IMR-90 (cell line): ENCODE measurements at regions not wholly inside any gene's neighbourhood (a gene's known extent, or its start where the extent isn't known, plus 50 kb on each side); places are given as distances from the start of the nearest gene placed in this dataset.

Source experiments
- ATAC-seq: fragments of 200-7000 bp; cut with Tn5 transposase; 2 replicates; pipeline ENCODE4 v1.9.1; 2020; ENCODE audit warnings: low read depth, mild to moderate bottlenecking, moderate library complexity
- BruUV-seq: library from RNA; stranded (reverse); fragments of 400-500 nt; replicated peaks from 2 replicates; lab custom pipeline; 2021; lab: Mats Ljungman, UMichigan
- CTCF ChIA-PET: fragments of 300-600 bp; formaldehyde crosslinking; extraction: SDS; loops from one replicate; lab custom pipeline; 2021; ENCODE audit warnings: antibody characterized with exemption; lab: Yijun Ruan, JAX
- POLR2A ChIA-PET: fragments of 300-600 bp; sonication (Branson Sonifier 250); formaldehyde crosslinking; loops from one replicate; lab custom pipeline; 2022; ENCODE audit warnings: antibody characterized with exemption; ENCODE audit not compliant: unreplicated experiment; lab: Charles Lee
- DNase-seq: peaks from one replicate; pipeline ENCODE4 v3.0.0; 2013
- H2AFZ ChIP-seq: replicated peaks from 2 replicates; pipeline ENCODE3; 2013; ENCODE audit warnings: low read length, mild to moderate bottlenecking; ENCODE audit not compliant: poor library complexity
- H2AK5ac ChIP-seq: 2 replicates; pipeline ENCODE4 v1.6.1; 2013; ENCODE audit warnings: low read depth, low read length, inconsistent platforms
- H2AK9ac ChIP-seq: replicated peaks from 2 replicates; pipeline ENCODE3; 2013; ENCODE audit warnings: mild to moderate bottlenecking, low read depth, low read length, moderate library complexity; ENCODE audit not compliant: poor library complexity
- H2BK120ac ChIP-seq: 2 replicates; pipeline ENCODE4 v1.6.1; 2013; ENCODE audit warnings: low read depth, low read length, inconsistent platforms
- H2BK15ac ChIP-seq: 3 replicates; pipeline ENCODE4 v1.6.1; 2013; ENCODE audit warnings: low read depth, low read length, inconsistent platforms
- H2BK20ac ChIP-seq: 2 replicates; pipeline ENCODE4 v1.6.1; 2013; ENCODE audit warnings: low read depth, mild to moderate bottlenecking, inconsistent platforms, low read length, moderate library complexity
- H2BK5ac ChIP-seq: 2 replicates; pipeline ENCODE4 v1.6.1; 2013; ENCODE audit warnings: mild to moderate bottlenecking, low read depth, low read length, inconsistent platforms; ENCODE audit not compliant: poor library complexity, severe bottlenecking
- H3K14ac ChIP-seq: replicated peaks from 2 replicates; pipeline ENCODE4 v1.6.1; 2013; ENCODE audit warnings: low read depth, low read length, inconsistent platforms
- H3K18ac ChIP-seq: 2 replicates; pipeline ENCODE4 v1.6.1; 2013; ENCODE audit warnings: low read depth, low read length, control low read depth
- H3K23ac ChIP-seq: 2 replicates; pipeline ENCODE4 v1.6.1; 2013; ENCODE audit warnings: low read depth, low read length, inconsistent platforms
- H3K27ac ChIP-seq: 2 replicates; pipeline ENCODE4 v1.5.1; 2013; ENCODE audit warnings: mild to moderate bottlenecking, control low read depth, low read length; ENCODE audit not compliant: insufficient read depth
- H3K27me3 ChIP-seq: 2 replicates; pipeline ENCODE4 v1.6.1; 2013; ENCODE audit warnings: low read length; ENCODE audit not compliant: control insufficient read depth, insufficient read depth
- H3K36me3 ChIP-seq: 2 replicates; pipeline ENCODE4 v1.6.1; 2013; ENCODE audit warnings: low read length, mixed read lengths; ENCODE audit not compliant: control insufficient read depth, insufficient read depth
- H3K4ac ChIP-seq: 2 replicates; pipeline ENCODE4 v1.6.1; 2013; ENCODE audit warnings: low read depth, low read length, inconsistent platforms
- H3K4me1 ChIP-seq: 2 replicates; pipeline ENCODE4 v1.6.1; 2013; ENCODE audit warnings: low read length, mixed read lengths; ENCODE audit not compliant: control insufficient read depth, insufficient read depth
- H3K4me2 ChIP-seq: 2 replicates; pipeline ENCODE4 v1.6.1; 2013; ENCODE audit warnings: low read depth, mild to moderate bottlenecking, control low read depth, low read length, moderate library complexity
- H3K4me3 ChIP-seq: 2 replicates; pipeline ENCODE4 v1.5.1; 2013; ENCODE audit warnings: low read depth, mild to moderate bottlenecking, control low read depth, low read length, moderate library complexity; ENCODE audit not compliant: insufficient read depth
- H3K56ac ChIP-seq: 2 replicates; pipeline ENCODE4 v1.6.1; 2013; ENCODE audit warnings: low read length, inconsistent platforms; ENCODE audit not compliant: insufficient read depth; ENCODE audit errors: extremely low read depth
- H3K79me1 ChIP-seq, 2 experiments: 2 replicates each; pipeline ENCODE4 v1.6.1; 2013; ENCODE audit warnings: low read length in 2 of 2, inconsistent platforms in 1 of 2, low read depth in 1 of 2
- H3K9ac ChIP-seq: 2 replicates; pipeline ENCODE4 v1.6.1; 2013; ENCODE audit warnings: low read depth, low read length, control low read depth
- H3K9me1 ChIP-seq: 2 replicates; pipeline ENCODE4 v1.6.1; 2013; ENCODE audit warnings: low read length, inconsistent platforms; ENCODE audit not compliant: insufficient read depth
- H3K9me3 ChIP-seq: 2 replicates; pipeline ENCODE4 v1.6.1; 2013; ENCODE audit warnings: low read length; ENCODE audit not compliant: control insufficient read depth, insufficient read depth
- H4K20me1 ChIP-seq: 2 replicates; pipeline ENCODE4 v1.6.1; 2013; ENCODE audit warnings: low read length, inconsistent platforms; ENCODE audit not compliant: insufficient read depth
- H4K5ac ChIP-seq: 2 replicates; pipeline ENCODE4 v1.6.1; 2013; ENCODE audit warnings: mild to moderate bottlenecking, low read depth, low read length, control low read depth
- H4K8ac ChIP-seq, 2 experiments: 2 replicates each; pipeline ENCODE4 v1.6.1; 2013; ENCODE audit warnings: low read depth in 2 of 2, low read length in 2 of 2, control low read depth in 1 of 2, inconsistent platforms in 1 of 2
- H4K91ac ChIP-seq: 2 replicates; pipeline ENCODE4 v1.6.1; 2013; ENCODE audit warnings: low read depth, low read length, inconsistent platforms; ENCODE audit not compliant: insufficient read depth
- BHLHE40 ChIP-seq: fragments of 150-350 bp; IDR thresholded peaks from 2 replicates; pipeline ENCODE4 v1.6.1; 2016; ENCODE audit warnings: mild to moderate bottlenecking, low read depth, low read length
- CHD1 ChIP-seq: IDR thresholded peaks from 2 replicates; pipeline ENCODE4 v1.6.1; 2012; ENCODE audit warnings: low read depth, low read length, improper control_type of control experiment
- FOS ChIP-seq: fragments of 150-350 bp; IDR thresholded peaks from 2 replicates; pipeline ENCODE4 v1.6.1; 2016; ENCODE audit warnings: low read depth, low read length
- MAFK ChIP-seq: IDR thresholded peaks from 2 replicates; pipeline ENCODE4 v1.6.1; 2012; ENCODE audit warnings: low read depth, low read length, improper control_type of control experiment
- MXI1 ChIP-seq: IDR thresholded peaks from 2 replicates; pipeline ENCODE4 v1.6.1; 2012; ENCODE audit warnings: low read depth, mild to moderate bottlenecking, low read length, moderate library complexity, borderline replicate concordance
- POLR2A ChIP-seq: IDR thresholded peaks from 2 replicates; pipeline ENCODE4 v1.6.1; 2012; ENCODE audit warnings: mild to moderate bottlenecking, low read depth, low read length
- RAD21 ChIP-seq: IDR thresholded peaks from 2 replicates; pipeline ENCODE4 v1.6.1; 2012; ENCODE audit warnings: low read length, improper control_type of control experiment
- RCOR1 ChIP-seq: IDR thresholded peaks from 2 replicates; pipeline ENCODE4 v1.6.1; 2012; ENCODE audit warnings: mild to moderate bottlenecking, low read length, improper control_type of control experiment; ENCODE audit not compliant: insufficient replicate concordance
- RFX5 ChIP-seq: IDR thresholded peaks from 2 replicates; pipeline ENCODE4 v1.8.0; 2012; ENCODE audit warnings: low read depth, mild to moderate bottlenecking, low read length, moderate library complexity
- SMC3 ChIP-seq: fragments of 150-350 bp; IDR thresholded peaks from 2 replicates; pipeline ENCODE4 v1.6.1; 2016; ENCODE audit warnings: low read depth, mild to moderate bottlenecking, antibody characterized with exemption, low read length, moderate library complexity
- WGBS, 2 experiments: methylation state at CpG; one replicate each; pipeline versions ENCODE4 v1.1.5 to v1.1.7; 2013; ENCODE audit warnings: missing lambda C conversion rate in 2 of 2; ENCODE audit not compliant: insufficient read length in 1 of 2; ENCODE audit errors: extremely low coverage in 2 of 2; 5-methylcytosine and 5-hydroxymethylcytosine counted together
- dilution Hi-C: fragments of 300-500 bp; cut with HindIII; formaldehyde crosslinking; loops from one replicate; pipeline ENCODE4 v1.14.3; 2018; ENCODE audit warnings: low sequenced_read_pairs; ENCODE audit not compliant: unreplicated experiment
- in situ Hi-C: fragments of 300-500 bp; cut with MboI; formaldehyde crosslinking; loops from 3 replicates; pipeline ENCODE4 v1.14.3; 2019; ENCODE audit warnings: low sequenced_read_pairs, inconsistent platforms, mixed read lengths
- intact Hi-C: fragments of 100-400 bp; cut with micrococcal nuclease; formaldehyde crosslinking; loops from 2 replicates; pipeline ENCODE4 v1.10.0; 2022
- TF ChIP-seq, protein P1 (sequence below): conservative IDR thresholded peaks from 2 replicates; pipeline ENCODE4 v1.5.1; 2012; ENCODE audit warnings: mild to moderate bottlenecking, low read depth, low read length, improper control_type of control experiment
- TF ChIP-seq, protein P2 (sequence below): fragments of 150-350 bp; IDR thresholded peaks from 2 replicates; pipeline ENCODE4 v1.6.1; 2016; ENCODE audit warnings: low read depth, mild to moderate bottlenecking, low read length, moderate library complexity, borderline replicate concordance

GRCh38 chrX:36568946-36569345 is 439.2 kb upstream of the FAM47C start:
- no peak overlapping the region for H2AK5ac ChIP-seq
- ATAC-seq = no peak
- no peak overlapping the region for H2BK20ac ChIP-seq
- H3K56ac ChIP-seq = no peak overlapping the region
- H2BK15ac ChIP-seq = no peak overlapping the region
- no peaks in the 10 kb centered on the region for H3K9me3 ChIP-seq
- H4K5ac ChIP-seq = no peak overlapping the region
- no peak overlapping the region for H3K9ac ChIP-seq
- no peak overlapping the region for H3K4me2 ChIP-seq
- no peak overlapping the region for H3K23ac ChIP-seq
- whole genome bisulfite sequencing, 2 experiments = no CpG with 5 or more reads among the region's 1 CpG
- ChIA-PET POLR2A (no interaction called here), CTCF (no interaction called here)
- H3K79me1 ChIP-seq = no peaks in the 10 kb centered on the region
- no peaks in the 10 kb centered on the region for H3K9me1 ChIP-seq
- no peak overlapping the region for H2AK9ac ChIP-seq
- no peak for DNase-seq
- intact Hi-C loops = no loop called here
- no peak overlapping the region for H4K91ac ChIP-seq
- H2BK120ac ChIP-seq = no peak overlapping the region
- no peak overlapping the region for H2AFZ ChIP-seq
- H2BK5ac ChIP-seq = no peak overlapping the region
- no peak for TF ChIP-seq MXI1
- TF ChIP-seq RFX5 = no peak
- no peak for TF ChIP-seq MAFK
- TF ChIP-seq POLR2A = no peak
- TF ChIP-seq CHD1 = no peak
- TF ChIP-seq, protein P1, sequence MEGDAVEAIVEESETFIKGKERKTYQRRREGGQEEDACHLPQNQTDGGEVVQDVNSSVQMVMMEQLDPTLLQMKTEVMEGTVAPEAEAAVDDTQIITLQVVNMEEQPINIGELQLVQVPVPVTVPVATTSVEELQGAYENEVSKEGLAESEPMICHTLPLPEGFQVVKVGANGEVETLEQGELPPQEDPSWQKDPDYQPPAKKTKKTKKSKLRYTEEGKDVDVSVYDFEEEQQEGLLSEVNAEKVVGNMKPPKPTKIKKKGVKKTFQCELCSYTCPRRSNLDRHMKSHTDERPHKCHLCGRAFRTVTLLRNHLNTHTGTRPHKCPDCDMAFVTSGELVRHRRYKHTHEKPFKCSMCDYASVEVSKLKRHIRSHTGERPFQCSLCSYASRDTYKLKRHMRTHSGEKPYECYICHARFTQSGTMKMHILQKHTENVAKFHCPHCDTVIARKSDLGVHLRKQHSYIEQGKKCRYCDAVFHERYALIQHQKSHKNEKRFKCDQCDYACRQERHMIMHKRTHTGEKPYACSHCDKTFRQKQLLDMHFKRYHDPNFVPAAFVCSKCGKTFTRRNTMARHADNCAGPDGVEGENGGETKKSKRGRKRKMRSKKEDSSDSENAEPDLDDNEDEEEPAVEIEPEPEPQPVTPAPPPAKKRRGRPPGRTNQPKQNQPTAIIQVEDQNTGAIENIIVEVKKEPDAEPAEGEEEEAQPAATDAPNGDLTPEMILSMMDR = no peak
- TF ChIP-seq BHLHE40 = no peak
- no peak for TF ChIP-seq SMC3
- TF ChIP-seq FOS = no peak
- no peak for TF ChIP-seq RCOR1
- no peak for TF ChIP-seq RAD21
- TF ChIP-seq, protein P2, sequence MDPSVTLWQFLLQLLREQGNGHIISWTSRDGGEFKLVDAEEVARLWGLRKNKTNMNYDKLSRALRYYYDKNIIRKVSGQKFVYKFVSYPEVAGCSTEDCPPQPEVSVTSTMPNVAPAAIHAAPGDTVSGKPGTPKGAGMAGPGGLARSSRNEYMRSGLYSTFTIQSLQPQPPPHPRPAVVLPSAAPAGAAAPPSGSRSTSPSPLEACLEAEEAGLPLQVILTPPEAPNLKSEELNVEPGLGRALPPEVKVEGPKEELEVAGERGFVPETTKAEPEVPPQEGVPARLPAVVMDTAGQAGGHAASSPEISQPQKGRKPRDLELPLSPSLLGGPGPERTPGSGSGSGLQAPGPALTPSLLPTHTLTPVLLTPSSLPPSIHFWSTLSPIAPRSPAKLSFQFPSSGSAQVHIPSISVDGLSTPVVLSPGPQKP = no peak
- dilution Hi-C loops = no loop called here
- no peaks in the 10 kb centered on the region for H4K20me1 ChIP-seq
- H3K4me3 ChIP-seq = no peak overlapping the region
- H3K27me3 ChIP-seq = no peaks in the 10 kb centered on the region
- BruUV-seq = no TSS peak
- H3K14ac ChIP-seq = no peak overlapping the region
- H3K4me1 ChIP-seq = no peaks in the 10 kb centered on the region
- no peak overlapping the region for H3K18ac ChIP-seq
- H4K8ac ChIP-seq = no peak overlapping the region
- H3K36me3 ChIP-seq = no peaks in the 10 kb centered on the region
- no peak overlapping the region for H3K4ac ChIP-seq
- H3K27ac ChIP-seq = no peak overlapping the region
- in situ Hi-C loops = no loop called here
